Lung (tissue), 11 donors: ENCODE measurements at regions not wholly inside any gene's neighbourhood (a gene's known extent, or its start where the extent isn't known, plus 50 kb on each side); places are given as distances from the start of the nearest gene placed in this dataset.
A peak's percentile ranks its signal among the peaks of the same experiment; 100 is the strongest.

ENCODE experiments used
- ATAC-seq: fragments of 200-7000 bp; cut with Tn5 transposase; one replicate; pipeline ENCODE4 v1.9.1; 2020; ENCODE audit warnings: moderate number of reproducible peaks; ENCODE audit not compliant: insufficient read depth, low FRiP score
- DNase-seq, 3 donors: peaks; one replicate each; pipeline ENCODE4 v3.0.0-alpha.2; 2013 to 2017
- H3K27ac ChIP-seq, 2 donors: one replicate each; pipeline ENCODE4 v1.5.1; 2013; ENCODE audit warnings: mild to moderate bottlenecking in 2 of 2, moderate library complexity in 2 of 2, control low read depth in 1 of 2, inconsistent platforms in 1 of 2, low read depth in 1 of 2, low read length in 1 of 2
- H3K27me3 ChIP-seq, 3 donors: one replicate each; pipeline ENCODE4 v1.5.1; 2013; ENCODE audit warnings: low read length in 2 of 3; ENCODE audit not compliant: control insufficient read depth in 3 of 3, insufficient read depth in 3 of 3
- H3K36me3 ChIP-seq, 4 donors: one replicate each; pipeline ENCODE4 v1.5.1; 2013; ENCODE audit warnings: low read length in 4 of 4, mild to moderate bottlenecking in 1 of 4, moderate library complexity in 1 of 4; ENCODE audit not compliant: control insufficient read depth in 4 of 4, insufficient read depth in 4 of 4
- H3K4me1 ChIP-seq, 5 donors: one replicate each; pipeline ENCODE4 v1.5.1; 2013; ENCODE audit warnings: low read length in 5 of 5, mild to moderate bottlenecking in 2 of 5, moderate library complexity in 1 of 5; ENCODE audit not compliant: control insufficient read depth in 5 of 5, insufficient read depth in 5 of 5
- H3K4me3 ChIP-seq: one replicate; pipeline ENCODE4 v1.5.1; 2013; ENCODE audit warnings: mild to moderate bottlenecking, control low read depth, moderate library complexity
- H3K9ac ChIP-seq, 2 donors: one replicate each; pipeline ENCODE4 v1.5.1; 2013; ENCODE audit warnings: low read length in 2 of 2, control low read depth in 1 of 2; ENCODE audit not compliant: insufficient read depth in 1 of 2
- H3K9me3 ChIP-seq, 4 donors: one replicate each; pipeline ENCODE4 v1.5.1; 2013; ENCODE audit warnings: low read length in 3 of 4, mild to moderate bottlenecking in 1 of 4, moderate library complexity in 1 of 4; ENCODE audit not compliant: control insufficient read depth in 4 of 4, insufficient read depth in 3 of 4
- CTCF ChIP-seq: IDR thresholded peaks from 2 replicates; pipeline ENCODE4 v1.5.1; 2012; ENCODE audit warnings: mild to moderate bottlenecking; ENCODE audit errors: control extremely low read depth, extremely low read depth
- WGBS, 2 donors: extraction: QIAGEN DNeasy Blood & Tissue Kit; methylation state at CpG; one replicate each; pipeline ENCODE4 v1.1.7; 2013; 5-methylcytosine and 5-hydroxymethylcytosine counted together
- donor health status: control.
- donor health status: control.
- donor health status: Bipolar disorder and iron deficiency.
- donor health status: healthy.
- donor health status: DM: yes; HTN: yes; CAD: no.

- H3K27me3 ChIP-seq: no peaks in the 10 kb centered on the region
- no peaks in the 10 kb centered on the region for H3K36me3 ChIP-seq
- no peak for ATAC-seq
- no peak overlapping the region for H3K27ac ChIP-seq
- peaks cover 0 to 7% (median under 1%) of the 10 kb centered on the region in 4 donors for H3K9me3 ChIP-seq
- no peaks in the 10 kb centered on the region for H3K4me1 ChIP-seq
- no peak for DNase-seq
- WGBS, 2 donors: 90 to 95% methylated on average over 7 of the region's 7 CpGs
- TF ChIP-seq CTCF: no peak
- no peak overlapping the region for H3K9ac ChIP-seq
- no peak overlapping the region for H3K4me3 ChIP-seq
Measured at GRCh38 chr19:23507446-23507845, 112.2 kb upstream of the ZNF91 start.

GRCh38 chr19:23505738-23506137, 110.5 kb upstream of the ZNF91 start:
- Histone ChIP-seq H3K4me3 (no peak overlapping the region), H3K4me1 (no peaks in the 10 kb centered on the region), H3K27me3 (no peaks in the 10 kb centered on the region), H3K9me3 (peaks cover 0 to 2% (median under 1%) of the 10 kb centered on the region in 4 donors), H3K36me3 (no peaks in the 10 kb centered on the region), H3K27ac (no peak overlapping the region), H3K9ac (no peak overlapping the region)
- no peak for TF ChIP-seq CTCF
- DNase-seq (no peak), ATAC-seq (no peak)
- 27 to 32% methylated on average over 1 of the region's 1 CpG for WGBS, 2 donors

- H3K27me3 ChIP-seq: no peaks in the 10 kb centered on the region
- H3K27ac ChIP-seq: no peak overlapping the region
- TF ChIP-seq CTCF: no peak
- no peak for DNase-seq
- H3K4me1 ChIP-seq: no peaks in the 10 kb centered on the region
- WGBS, 2 donors: 66 to 69% methylated on average over 5 of the region's 5 CpGs
- H3K4me3 ChIP-seq: no peak overlapping the region
- H3K9me3 ChIP-seq: peaks cover 0 to 8% (median 0%) of the 10 kb centered on the region in 4 donors
- no peaks in the 10 kb centered on the region for H3K36me3 ChIP-seq
- ATAC-seq: no peak
- H3K9ac ChIP-seq: no peak overlapping the region
Measured at GRCh38 chr19:23482829-23483228, 87.6 kb upstream of the ZNF91 start.

GRCh38 chr19:23481043-23481442, 85.8 kb upstream of the ZNF91 start:
- no peak overlapping the region for H3K4me3 ChIP-seq
- no peak overlapping the region for H3K9ac ChIP-seq
- TF ChIP-seq CTCF: no peak
- H3K4me1 ChIP-seq: no peaks in the 10 kb centered on the region
- no peak overlapping the region for H3K27ac ChIP-seq
- no peaks in the 10 kb centered on the region for H3K27me3 ChIP-seq
- peaks cover 0 to 8% (median 4%) of the 10 kb centered on the region in 4 donors for H3K9me3 ChIP-seq
- ATAC-seq (no peak), DNase-seq (peak in 1 of 3 donors; percentile 1)
- no peaks in the 10 kb centered on the region for H3K36me3 ChIP-seq
- 17 to 31% methylated on average over 2 of the region's 2 CpGs for WGBS, 2 donors
